ENCODE measurements at regions not wholly inside any gene's neighbourhood (a gene's known extent, or its start where the extent isn't known, plus 50 kb on each side); places are given as distances from the start of the nearest gene placed in this dataset.
"Not testable (repeated sequence)": the region's sequence is repeated elsewhere in the genome, so short reads cannot be mapped to it uniquely, and the experiment has no call there.

GRCh38 chr1:104288322-104288721 is 538.6 kb downstream of the AMY1C start:
- H3K9ac ChIP-seq (ENCODE audit: low read length); H3K4me3 ChIP-seq (ENCODE audit: low read length); DNase-seq; H3K4me1 ChIP-seq (ENCODE audit: low read length); H3K4me2 ChIP-seq (ENCODE audit: low read depth, low read length, poor library complexity, severe bottlenecking); H3K27me3 ChIP-seq (ENCODE audit: low read length); H4K20me1 ChIP-seq (ENCODE audit: insufficient read depth, low read depth, low read length); H3K27ac ChIP-seq (ENCODE audit: low read length); H2AFZ ChIP-seq (ENCODE audit: low read length); H3K79me2 ChIP-seq (ENCODE audit: low read length); H3K9me2 ChIP-seq (replicated peaks; ENCODE audit: insufficient read depth, low read length); H3K36me3 ChIP-seq (ENCODE audit: insufficient read depth, low read length): not testable (repeated sequence)
- H3K9me3 ChIP-seq (ENCODE audit: low read length) = peaks cover 13% of the 10 kb centered on the region

GRCh38 chr1:104291156-104291555 is 541.5 kb downstream of the AMY1C start:
- peaks cover 10% of the 10 kb centered on the region; the same call in 1 of the 2 replicates for H3K9me3 ChIP-seq (ENCODE audit: low read length)
- no peaks in the 10 kb centered on the region for H3K36me3 ChIP-seq (ENCODE audit: insufficient read depth, low read length)
- no peaks in the 10 kb centered on the region for H3K79me2 ChIP-seq (ENCODE audit: low read length)
- DNase-seq = no peak
- H2AFZ ChIP-seq (ENCODE audit: low read length) = no peak overlapping the region
- H3K4me1 ChIP-seq (ENCODE audit: low read length) = no peaks in the 10 kb centered on the region
- no peaks in the 10 kb centered on the region for H3K27me3 ChIP-seq (ENCODE audit: low read length)
- no peak overlapping the region for H3K4me3 ChIP-seq (ENCODE audit: low read length)
- no peaks in the 10 kb centered on the region for H4K20me1 ChIP-seq (ENCODE audit: insufficient read depth, low read depth, low read length)
- no peak overlapping the region for H3K4me2 ChIP-seq (ENCODE audit: low read depth, low read length, poor library complexity, severe bottlenecking)
- no peak overlapping the region for H3K27ac ChIP-seq (ENCODE audit: low read length)
- no peak overlapping the region for H3K9ac ChIP-seq (ENCODE audit: low read length)
- no peaks in the 10 kb centered on the region for H3K9me2 ChIP-seq (replicated peaks; ENCODE audit: insufficient read depth, low read length)

GRCh38 chr1:104294259-104294658 is 544.6 kb downstream of the AMY1C start:
- Histone ChIP-seq H3K4me2 (ENCODE audit: low read depth, low read length, poor library complexity, severe bottlenecking) (no peak overlapping the region), H3K4me1 (ENCODE audit: low read length) (no peaks in the 10 kb centered on the region), H2AFZ (ENCODE audit: low read length) (no peak overlapping the region), H4K20me1 (ENCODE audit: insufficient read depth, low read depth, low read length) (no peaks in the 10 kb centered on the region), H3K27me3 (ENCODE audit: low read length) (no peaks in the 10 kb centered on the region), H3K9me3 (ENCODE audit: low read length) (peaks cover 9% of the 10 kb centered on the region; the same call in 1 of the 2 replicates), H3K9me2 (replicated peaks; ENCODE audit: insufficient read depth, low read length) (no peaks in the 10 kb centered on the region), H3K4me3 (ENCODE audit: low read length) (no peak overlapping the region), H3K36me3 (ENCODE audit: insufficient read depth, low read length) (no peaks in the 10 kb centered on the region), H3K79me2 (ENCODE audit: low read length) (no peaks in the 10 kb centered on the region), H3K9ac (ENCODE audit: low read length) (no peak overlapping the region), H3K27ac (ENCODE audit: low read length) (no peak overlapping the region)
- DNase-seq = no peak

GRCh38 chr1:104295511-104295910 is 545.8 kb downstream of the AMY1C start:
- no peak overlapping the region for H3K4me3 ChIP-seq (ENCODE audit: low read length)
- H3K9ac ChIP-seq (ENCODE audit: low read length) = no peak overlapping the region
- H3K36me3 ChIP-seq (ENCODE audit: insufficient read depth, low read length) = no peaks in the 10 kb centered on the region
- peaks cover 10% of the 10 kb centered on the region for H3K9me3 ChIP-seq (ENCODE audit: low read length)
- no peak overlapping the region for H2AFZ ChIP-seq (ENCODE audit: low read length)
- no peaks in the 10 kb centered on the region for H3K79me2 ChIP-seq (ENCODE audit: low read length)
- no peak for DNase-seq
- no peaks in the 10 kb centered on the region for H4K20me1 ChIP-seq (ENCODE audit: insufficient read depth, low read depth, low read length)
- no peak overlapping the region for H3K4me2 ChIP-seq (ENCODE audit: low read depth, low read length, poor library complexity, severe bottlenecking)
- no peaks in the 10 kb centered on the region for H3K27me3 ChIP-seq (ENCODE audit: low read length)
- no peak overlapping the region for H3K27ac ChIP-seq (ENCODE audit: low read length)
- H3K9me2 ChIP-seq (replicated peaks; ENCODE audit: insufficient read depth, low read length) = no peaks in the 10 kb centered on the region
- H3K4me1 ChIP-seq (ENCODE audit: low read length) = no peaks in the 10 kb centered on the region

GRCh38 chr1:104309673-104310072 is 560.0 kb downstream of the AMY1C start:
- no peaks in the 10 kb centered on the region for H3K36me3 ChIP-seq (ENCODE audit: insufficient read depth, low read length)
- no peak overlapping the region for H3K27ac ChIP-seq (ENCODE audit: low read length)
- H3K9ac ChIP-seq (ENCODE audit: low read length) = no peak overlapping the region
- no peaks in the 10 kb centered on the region for H4K20me1 ChIP-seq (ENCODE audit: insufficient read depth, low read depth, low read length)
- H3K79me2 ChIP-seq (ENCODE audit: low read length) = no peaks in the 10 kb centered on the region
- no peak overlapping the region for H3K4me2 ChIP-seq (ENCODE audit: low read depth, low read length, poor library complexity, severe bottlenecking)
- H2AFZ ChIP-seq (ENCODE audit: low read length) = no peak overlapping the region
- no peaks in the 10 kb centered on the region for H3K27me3 ChIP-seq (ENCODE audit: low read length)
- peaks cover 14% of the 10 kb centered on the region for H3K9me3 ChIP-seq (ENCODE audit: low read length)
- DNase-seq = no peak
- H3K4me3 ChIP-seq (ENCODE audit: low read length) = no peak overlapping the region
- no peaks in the 10 kb centered on the region for H3K4me1 ChIP-seq (ENCODE audit: low read length)
- no peaks in the 10 kb centered on the region for H3K9me2 ChIP-seq (replicated peaks; ENCODE audit: insufficient read depth, low read length)

- no peaks in the 10 kb centered on the region for H3K9me2 ChIP-seq (replicated peaks; ENCODE audit: insufficient read depth, low read length)
- no peaks in the 10 kb centered on the region for H4K20me1 ChIP-seq (ENCODE audit: insufficient read depth, low read depth, low read length)
- H3K4me1 ChIP-seq (ENCODE audit: low read length) = no peaks in the 10 kb centered on the region
- no peaks in the 10 kb centered on the region for H3K36me3 ChIP-seq (ENCODE audit: insufficient read depth, low read length)
- DNase-seq = no peak
- H3K9me3 ChIP-seq (ENCODE audit: low read length) = peaks cover 26% of the 10 kb centered on the region
- H3K27me3 ChIP-seq (ENCODE audit: low read length) = no peaks in the 10 kb centered on the region
- H3K4me2 ChIP-seq (ENCODE audit: low read depth, low read length, poor library complexity, severe bottlenecking) = no peak overlapping the region
- no peak overlapping the region for H2AFZ ChIP-seq (ENCODE audit: low read length)
- no peak overlapping the region for H3K9ac ChIP-seq (ENCODE audit: low read length)
- no peaks in the 10 kb centered on the region for H3K79me2 ChIP-seq (ENCODE audit: low read length)
- no peak overlapping the region for H3K4me3 ChIP-seq (ENCODE audit: low read length)
- H3K27ac ChIP-seq (ENCODE audit: low read length) = no peak overlapping the region
Observed at GRCh38 chr1:104315823-104316222, 566.1 kb downstream of the AMY1C start.

GRCh38 chr1:104322131-104322530 is 572.4 kb downstream of the AMY1C start:
- Histone ChIP-seq H3K36me3 (ENCODE audit: insufficient read depth, low read length) (no peaks in the 10 kb centered on the region), H3K9me2 (replicated peaks; ENCODE audit: insufficient read depth, low read length) (no peaks in the 10 kb centered on the region), H3K4me2 (ENCODE audit: low read depth, low read length, poor library complexity, severe bottlenecking) (no peak overlapping the region), H3K4me3 (ENCODE audit: low read length) (no peak overlapping the region), H3K9ac (ENCODE audit: low read length) (no peak overlapping the region), H3K79me2 (ENCODE audit: low read length) (no peaks in the 10 kb centered on the region), H2AFZ (ENCODE audit: low read length) (no peak overlapping the region), H3K27ac (ENCODE audit: low read length) (no peak overlapping the region), H3K4me1 (ENCODE audit: low read length) (no peaks in the 10 kb centered on the region), H4K20me1 (ENCODE audit: insufficient read depth, low read depth, low read length) (no peaks in the 10 kb centered on the region), H3K27me3 (ENCODE audit: low read length) (no peaks in the 10 kb centered on the region), H3K9me3 (ENCODE audit: low read length) (peaks cover 12% of the 10 kb centered on the region; the same call in 1 of the 2 replicates)
- DNase-seq = no peak

GRCh38 chr1:104329278-104329677 is 579.6 kb downstream of the AMY1C start:
- Histone ChIP-seq H3K4me2 (ENCODE audit: low read depth, low read length, poor library complexity, severe bottlenecking) (no peak overlapping the region), H3K4me3 (ENCODE audit: low read length) (no peak overlapping the region), H3K9me2 (replicated peaks; ENCODE audit: insufficient read depth, low read length) (no peaks in the 10 kb centered on the region), H3K79me2 (ENCODE audit: low read length) (no peaks in the 10 kb centered on the region), H3K9ac (ENCODE audit: low read length) (no peak overlapping the region), H3K27ac (ENCODE audit: low read length) (no peak overlapping the region), H4K20me1 (ENCODE audit: insufficient read depth, low read depth, low read length) (no peaks in the 10 kb centered on the region), H3K9me3 (ENCODE audit: low read length) (peaks cover 7% of the 10 kb centered on the region; the same call in 1 of the 2 replicates), H3K36me3 (ENCODE audit: insufficient read depth, low read length) (no peaks in the 10 kb centered on the region), H2AFZ (ENCODE audit: low read length) (no peak overlapping the region), H3K27me3 (ENCODE audit: low read length) (no peaks in the 10 kb centered on the region), H3K4me1 (ENCODE audit: low read length) (no peaks in the 10 kb centered on the region)
- no peak for DNase-seq

GRCh38 chr1:104331763-104332162 is 582.1 kb downstream of the AMY1C start:
- Histone ChIP-seq H3K4me2 (ENCODE audit: low read depth, low read length, poor library complexity, severe bottlenecking) (no peak overlapping the region), H3K36me3 (ENCODE audit: insufficient read depth, low read length) (no peaks in the 10 kb centered on the region), H2AFZ (ENCODE audit: low read length) (no peak overlapping the region), H3K27ac (ENCODE audit: low read length) (no peak overlapping the region), H3K4me3 (ENCODE audit: low read length) (no peak overlapping the region), H4K20me1 (ENCODE audit: insufficient read depth, low read depth, low read length) (no peaks in the 10 kb centered on the region), H3K27me3 (ENCODE audit: low read length) (no peaks in the 10 kb centered on the region), H3K9ac (ENCODE audit: low read length) (no peak overlapping the region), H3K4me1 (ENCODE audit: low read length) (no peaks in the 10 kb centered on the region), H3K9me2 (replicated peaks; ENCODE audit: insufficient read depth, low read length) (no peaks in the 10 kb centered on the region), H3K79me2 (ENCODE audit: low read length) (no peaks in the 10 kb centered on the region), H3K9me3 (ENCODE audit: low read length) (peaks cover 3% of the 10 kb centered on the region; the same call in 1 of the 2 replicates)
- no peak for DNase-seq

All from Karpas-422 (cell line).